Inflammatory macrophage treated with lipopolysaccharide for 4 hours (primary cell): ENCODE measurements at regions not wholly inside any gene's neighbourhood (a gene's known extent, or its start where the extent isn't known, plus 50 kb on each side); places are given as distances from the start of the nearest gene placed in this dataset.
"Not testable (repeated sequence)": the region's sequence is repeated elsewhere in the genome, so short reads cannot be mapped to it uniquely, and the experiment has no call there.

Experiments
- DNase-seq: peaks from one replicate; pipeline ENCODE4 v3.0.0-alpha.2; 2020

DNA sequence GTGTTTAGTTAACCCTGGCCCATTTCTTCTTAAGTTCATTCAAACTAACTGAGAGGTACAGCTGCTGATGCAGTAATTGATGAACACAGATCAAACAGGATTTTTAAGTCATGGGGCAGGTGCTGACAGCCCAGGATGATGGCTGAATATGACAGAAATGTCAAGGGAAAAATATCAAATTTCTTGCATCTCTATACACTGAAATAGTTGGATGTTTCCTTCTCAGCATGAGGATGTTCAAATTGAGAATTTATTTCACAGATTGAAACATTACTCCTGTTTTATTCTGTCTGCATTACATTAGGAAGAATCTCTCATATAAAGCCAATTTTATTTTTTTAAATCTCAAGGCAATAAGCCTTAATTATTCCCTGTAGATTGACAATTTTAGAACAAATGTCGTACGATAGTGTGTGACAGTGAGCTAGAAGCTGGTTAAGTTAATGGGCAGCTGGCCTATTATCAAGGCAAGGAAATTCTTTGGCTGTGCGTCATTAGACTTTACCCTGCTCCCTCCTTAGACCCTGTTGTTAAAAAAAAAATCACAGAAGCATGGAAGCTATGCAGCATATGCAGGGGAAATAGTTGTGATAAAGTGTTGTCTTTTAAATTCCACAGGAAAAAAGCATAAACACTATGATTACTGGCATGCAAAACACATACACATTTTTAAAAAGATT lies 183.8 kb upstream of the KCNMB2 start:
- no peak for DNase-seq

DNA sequence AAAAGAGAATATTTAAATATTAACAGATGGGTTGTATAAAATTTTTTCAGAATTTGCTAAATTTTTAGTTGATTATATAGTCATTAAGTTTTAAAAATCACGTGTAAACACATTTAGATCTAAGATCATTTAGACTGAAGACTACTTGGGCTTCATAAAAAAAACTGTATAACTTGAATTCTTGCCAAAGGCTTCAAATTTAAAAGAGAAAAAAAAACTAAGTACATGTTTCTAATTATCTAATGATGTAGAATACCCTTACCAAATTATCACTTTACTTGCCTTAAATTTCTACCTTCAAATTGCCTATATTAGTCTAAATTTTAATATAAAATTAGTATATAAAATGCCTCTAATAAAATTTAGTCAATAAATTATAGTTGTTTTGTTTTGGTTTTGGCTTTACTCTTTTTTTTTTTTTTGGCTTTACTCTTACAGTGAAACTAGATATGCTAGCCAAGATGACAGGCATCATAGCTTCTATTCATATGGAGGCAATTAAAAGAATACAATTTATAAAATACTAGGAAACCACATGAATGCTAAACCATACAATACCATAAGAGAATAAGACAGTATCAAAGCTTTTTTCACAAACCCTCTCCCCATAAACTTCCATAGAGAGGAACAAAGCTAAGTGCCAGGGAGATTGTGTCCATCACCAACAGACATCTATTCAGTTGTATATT lies 183.1 kb upstream of the KCNMB2 start:
- no peak for DNase-seq

DNA sequence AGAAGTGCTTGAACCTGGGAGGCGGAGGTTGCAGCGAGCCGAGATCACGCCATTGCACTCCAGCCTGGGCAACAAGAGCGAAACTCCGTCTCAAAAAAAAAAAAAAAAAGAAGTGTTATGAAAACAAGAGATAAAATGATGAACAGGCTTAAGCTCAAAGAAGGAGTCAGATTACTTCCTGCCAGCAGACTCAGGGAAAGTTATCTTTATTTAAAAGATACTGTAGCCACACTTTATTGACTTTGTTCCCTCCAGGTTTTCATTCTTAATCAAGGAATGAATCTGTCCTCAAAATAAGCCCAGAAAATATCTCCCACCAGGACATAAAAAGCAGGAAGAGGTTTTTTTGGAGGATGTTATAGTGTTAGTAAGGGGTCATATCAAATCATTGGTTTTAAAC lies 176.5 kb upstream of the KCNMB2 start:
- no peak for DNase-seq

DNA sequence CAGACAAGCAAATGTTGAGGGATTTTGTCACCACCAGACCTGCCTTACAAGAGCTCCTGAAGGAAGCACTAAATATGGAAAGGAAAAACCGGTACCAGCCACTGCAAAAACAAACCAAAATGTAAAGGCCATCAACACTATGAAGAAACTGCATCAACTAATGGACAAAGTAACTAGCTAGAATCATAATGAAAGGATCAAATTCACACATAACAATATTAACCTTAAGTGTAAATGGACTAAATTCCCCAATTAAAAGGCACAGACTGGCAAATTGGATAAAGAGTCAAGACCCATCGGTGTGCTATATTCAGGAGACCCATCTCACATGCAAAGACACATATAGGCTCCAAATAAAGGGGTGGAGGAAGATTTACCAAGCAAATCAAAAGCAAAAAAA lies 173.2 kb upstream of the KCNMB2 start:
- DNase-seq, result not testable (repeated sequence)

DNA sequence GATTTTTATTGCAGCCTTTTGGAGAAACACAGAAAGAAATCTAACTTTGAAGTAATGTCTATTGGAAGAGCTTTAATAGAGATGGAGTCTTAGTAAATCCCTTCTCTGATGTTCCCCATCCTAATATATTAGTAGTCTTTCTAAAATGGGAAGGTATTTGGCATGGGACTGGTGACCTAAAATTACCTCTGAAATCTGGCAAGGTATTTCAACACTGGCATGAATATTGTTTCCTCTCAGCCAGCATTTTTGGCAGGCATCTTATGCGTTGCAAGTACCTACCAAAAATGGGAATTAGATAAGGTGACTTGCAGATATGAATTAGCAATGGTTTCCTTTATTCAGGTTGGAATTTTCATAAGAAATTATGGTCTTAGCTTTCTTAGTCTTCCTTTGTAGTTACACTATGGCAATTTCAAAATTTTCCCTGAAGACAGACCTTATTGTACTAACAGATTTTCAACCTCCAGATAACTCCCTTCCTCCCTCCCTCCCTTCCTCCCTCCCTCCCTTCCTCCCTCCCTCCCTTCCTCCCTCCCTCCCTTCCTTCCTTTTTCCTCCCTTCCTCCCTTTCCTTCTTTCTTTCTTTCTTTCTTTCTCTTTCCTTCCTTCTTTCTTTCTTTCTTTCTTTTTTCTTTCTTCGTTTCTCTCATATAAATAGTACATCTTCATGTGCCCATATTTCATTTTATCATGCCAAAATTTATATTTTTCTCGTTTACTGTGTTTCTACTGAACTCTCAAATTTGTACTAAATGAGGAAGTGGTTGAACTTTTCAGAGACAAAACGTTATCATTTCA lies 168.2 kb upstream of the KCNMB2 start:
- DNase-seq, result no peak

DNA sequence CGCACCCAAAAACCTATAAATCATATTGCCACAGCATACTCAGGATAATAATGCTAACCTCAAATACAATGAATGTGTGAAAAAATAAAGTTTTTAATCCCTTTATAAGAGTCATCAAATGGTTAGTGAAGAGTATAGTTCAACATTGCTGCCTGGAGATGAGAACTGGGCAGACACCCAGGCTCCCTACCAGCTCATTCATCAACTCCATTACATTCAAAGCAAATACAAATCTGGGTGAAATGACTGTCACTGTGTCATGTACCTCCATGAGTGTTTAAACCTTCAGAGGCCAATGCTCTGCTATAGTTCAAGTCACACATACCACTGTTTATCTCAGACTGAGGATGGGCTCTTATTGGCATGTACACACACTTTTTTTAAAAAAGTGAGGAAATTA lies 167.2 kb upstream of the KCNMB2 start:
- DNase-seq, result no peak

DNA sequence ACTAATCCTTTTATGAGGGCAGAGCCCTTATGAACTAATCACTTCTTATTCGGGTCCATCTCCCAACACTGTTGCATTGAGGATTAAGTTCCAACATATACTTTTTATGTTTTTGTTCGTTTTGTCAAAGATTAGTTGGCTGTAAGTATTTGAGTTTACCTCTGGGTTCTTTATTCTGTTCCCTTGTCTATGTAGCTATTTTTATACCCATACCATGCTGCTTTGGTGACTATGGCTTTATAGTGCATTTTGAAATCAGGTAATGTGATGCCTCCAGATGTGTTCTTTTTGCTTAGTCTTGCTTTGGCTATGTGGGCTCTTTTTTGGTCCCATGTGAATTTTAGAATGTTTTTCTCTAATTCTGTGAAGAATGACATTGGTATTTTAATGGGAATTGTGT lies 166.4 kb upstream of the KCNMB2 start:
- DNase-seq, result no peak

DNA sequence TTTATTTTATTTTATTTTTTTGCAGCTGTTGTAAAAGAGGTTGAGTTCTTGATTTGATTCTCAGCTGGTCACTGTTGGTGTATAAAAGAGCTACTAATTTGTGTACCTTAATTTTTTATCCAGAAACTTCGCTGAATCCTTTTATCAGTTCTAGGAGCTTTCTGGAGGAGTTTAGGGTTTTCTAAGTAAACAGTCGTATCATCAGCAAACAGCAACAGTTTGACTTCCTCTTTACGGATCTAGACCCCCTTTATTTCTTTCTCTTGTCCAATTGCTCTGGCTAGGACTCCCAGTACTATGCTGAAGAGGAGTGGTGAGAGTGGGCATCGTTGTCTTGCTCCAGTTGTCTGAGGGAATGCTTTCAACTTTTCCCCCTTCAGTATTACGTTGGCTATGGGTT lies 165.8 kb upstream of the KCNMB2 start:
- DNase-seq, result no peak

DNA sequence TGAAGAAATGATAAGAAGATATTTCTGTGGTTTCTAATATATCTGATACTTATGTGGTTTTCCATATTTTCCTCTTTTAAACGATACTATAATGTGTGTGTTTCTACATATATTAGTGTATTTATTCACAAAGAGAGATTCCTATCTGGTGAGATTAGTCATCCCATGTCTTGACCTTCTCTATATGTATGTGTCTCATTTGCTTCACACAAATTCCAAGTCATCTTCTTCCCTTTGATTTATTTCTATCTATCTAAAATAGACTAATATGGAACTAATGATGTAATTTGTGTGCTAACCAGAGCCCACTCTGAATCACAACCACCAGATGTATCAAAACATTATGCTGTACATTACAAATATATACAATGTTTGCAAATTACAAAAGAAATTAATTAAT lies 154.7 kb upstream of the KCNMB2 start:
- no peak for DNase-seq

DNA sequence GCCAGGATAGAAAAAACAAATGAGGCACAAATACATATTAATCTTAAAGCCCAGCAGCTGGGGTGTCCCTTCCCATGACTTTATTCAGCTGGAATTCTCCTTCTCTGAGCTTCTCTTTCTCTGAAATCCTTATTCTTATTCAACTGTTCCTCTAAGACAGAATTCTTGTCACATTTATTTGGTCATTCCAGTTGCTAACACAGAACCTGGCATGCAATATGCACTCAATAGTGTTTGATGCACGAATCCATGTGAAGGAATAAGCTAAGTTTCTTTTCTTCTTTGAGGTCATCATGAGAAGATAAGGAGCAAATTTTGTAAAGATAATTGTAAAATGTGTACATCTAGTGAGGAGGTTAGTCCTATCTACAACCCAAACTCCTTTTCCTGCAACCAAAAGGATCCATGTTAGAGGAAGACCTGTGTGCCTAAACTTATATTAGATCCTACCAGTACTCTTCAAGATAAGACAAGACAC lies 154.2 kb upstream of the KCNMB2 start:
- DNase-seq, result no peak

DNA sequence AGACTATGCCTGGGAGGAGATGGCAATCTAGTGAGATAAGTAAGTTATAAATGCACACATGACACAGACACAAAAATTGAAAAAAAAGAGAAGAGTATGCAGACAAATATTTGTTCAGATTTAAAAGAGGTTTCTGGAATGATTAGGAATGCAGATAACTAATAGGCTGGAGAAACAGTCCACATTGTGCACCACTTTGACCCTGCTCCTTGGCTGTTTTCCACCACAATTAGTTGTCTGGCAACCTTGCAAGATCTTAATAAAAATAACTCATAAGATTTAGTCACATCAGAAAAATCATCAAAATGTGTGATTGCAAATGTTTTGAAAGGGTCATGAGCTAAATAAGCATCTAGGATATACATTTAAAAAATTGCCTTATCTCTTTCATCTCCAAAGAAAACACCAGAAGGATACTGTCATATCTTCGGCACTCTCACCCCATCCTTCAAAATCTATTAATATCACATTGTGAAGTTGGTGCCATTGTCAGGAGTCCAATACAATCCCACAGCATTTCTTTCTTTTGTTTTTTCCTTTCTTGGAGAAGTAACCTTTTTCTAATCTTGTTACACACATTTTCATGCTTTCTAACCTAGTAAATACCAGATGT lies 153.7 kb upstream of the KCNMB2 start:
- no peak for DNase-seq

DNA sequence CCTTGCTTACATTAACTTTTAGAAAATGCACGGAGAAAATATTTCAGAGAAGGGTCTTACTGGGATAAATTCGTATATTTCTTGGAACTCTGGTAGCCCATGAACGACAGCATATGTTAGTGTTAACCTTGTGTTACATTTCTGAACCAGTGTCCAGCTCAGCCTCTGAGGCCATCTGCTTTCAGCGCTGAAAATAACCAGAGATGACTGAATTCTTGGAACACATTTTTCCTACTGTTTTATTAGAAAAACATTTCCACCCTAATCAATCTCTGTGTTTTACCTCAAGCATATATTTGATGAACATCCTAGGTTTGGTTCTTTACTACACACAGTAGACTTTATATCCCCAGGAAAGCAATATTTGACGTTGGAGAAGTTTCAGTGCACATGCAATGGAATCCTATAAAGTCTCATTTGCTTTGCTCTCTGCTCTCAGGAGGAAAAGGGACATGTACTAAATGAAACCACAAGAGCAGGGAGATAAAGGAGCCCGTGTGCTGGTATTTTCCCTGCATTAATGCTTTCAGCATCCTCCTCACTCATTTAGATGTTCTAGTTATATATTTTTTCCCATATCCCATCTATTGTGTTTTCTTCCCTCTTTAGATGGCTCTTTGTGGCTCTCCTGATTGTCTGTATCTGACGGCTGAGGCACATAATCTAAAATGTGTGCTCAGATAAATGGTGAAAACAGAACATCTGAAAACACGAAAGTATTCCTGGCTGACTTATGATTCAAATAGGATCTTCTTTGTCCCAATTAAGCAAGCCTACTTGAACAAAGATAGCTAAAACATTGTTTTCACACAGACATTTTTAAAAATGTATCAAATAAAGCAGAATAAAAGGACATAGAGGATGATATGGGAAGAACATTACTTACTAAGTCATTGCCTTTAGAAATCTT lies 151.7 kb upstream of the KCNMB2 start:
- DNase-seq, result no peak

DNA sequence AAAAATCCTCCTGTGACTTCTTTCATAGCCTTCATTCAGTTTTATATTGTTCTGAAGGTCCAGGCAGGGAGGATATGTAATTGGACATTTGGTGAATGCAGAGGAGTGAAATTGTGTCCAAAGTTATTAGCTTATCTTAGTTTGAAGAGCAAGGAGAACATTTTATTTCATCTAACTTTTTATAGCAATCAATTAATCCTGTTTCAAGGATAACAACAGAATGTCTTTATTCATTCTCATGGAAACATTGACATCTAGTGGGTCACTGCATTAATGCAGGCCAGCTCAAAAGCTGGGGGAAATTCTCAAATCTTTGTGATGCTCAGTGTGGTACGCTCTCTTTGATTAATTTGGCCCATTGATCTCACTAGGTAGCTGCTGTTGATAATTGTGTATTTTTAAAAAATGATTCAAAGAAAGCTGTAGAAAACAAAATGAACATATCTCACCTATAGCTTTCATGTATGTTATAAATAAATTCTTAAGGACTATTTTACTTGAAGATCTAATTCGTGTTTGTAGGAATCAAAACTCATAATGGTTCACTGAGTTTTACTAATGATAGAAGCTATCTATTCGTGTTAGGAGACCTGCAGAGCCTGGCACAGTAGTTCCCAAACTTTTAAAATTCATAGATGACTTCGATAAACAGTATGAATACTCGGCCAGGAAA lies 150.8 kb upstream of the KCNMB2 start:
- peak; percentile 29 for DNase-seq

DNA sequence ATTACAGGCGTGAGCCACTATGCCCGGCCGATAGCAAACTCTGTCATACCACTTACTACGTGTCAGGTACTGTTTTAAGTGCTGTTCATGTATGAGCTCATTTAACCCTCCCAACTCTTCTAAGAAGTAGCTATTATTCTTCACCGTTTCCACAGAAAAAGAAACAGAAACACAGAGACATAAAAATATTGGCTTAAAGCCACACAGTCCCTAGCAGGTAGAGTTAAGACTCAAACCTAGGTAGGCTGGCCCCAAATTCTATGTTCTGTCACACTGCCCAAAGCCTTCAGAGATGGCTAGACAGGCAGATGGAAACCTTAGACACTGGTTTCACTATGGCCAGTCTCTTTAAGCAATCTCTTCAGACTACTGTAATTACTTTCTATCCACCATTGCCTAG lies 149.8 kb upstream of the KCNMB2 start:
- DNase-seq, result no peak

DNA sequence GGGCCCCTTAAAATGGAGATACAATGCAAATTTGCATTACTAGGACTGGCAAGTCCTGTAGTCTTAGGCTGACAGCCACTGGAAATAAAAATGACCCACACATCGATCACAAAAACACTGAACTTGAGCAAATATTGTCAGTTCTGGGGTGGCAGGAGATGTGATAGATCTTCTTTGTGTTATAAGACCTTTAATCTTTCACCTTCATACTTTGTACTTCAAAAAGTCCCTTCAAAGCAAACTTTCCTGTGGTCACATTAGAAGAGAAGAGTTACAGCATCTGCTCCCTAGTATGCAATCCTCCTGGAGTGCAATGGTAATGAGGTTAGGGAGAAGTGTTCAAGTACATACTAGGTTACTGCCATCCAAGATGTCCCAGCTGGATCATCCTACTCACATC lies 149.4 kb upstream of the KCNMB2 start:
- no peak for DNase-seq

DNA sequence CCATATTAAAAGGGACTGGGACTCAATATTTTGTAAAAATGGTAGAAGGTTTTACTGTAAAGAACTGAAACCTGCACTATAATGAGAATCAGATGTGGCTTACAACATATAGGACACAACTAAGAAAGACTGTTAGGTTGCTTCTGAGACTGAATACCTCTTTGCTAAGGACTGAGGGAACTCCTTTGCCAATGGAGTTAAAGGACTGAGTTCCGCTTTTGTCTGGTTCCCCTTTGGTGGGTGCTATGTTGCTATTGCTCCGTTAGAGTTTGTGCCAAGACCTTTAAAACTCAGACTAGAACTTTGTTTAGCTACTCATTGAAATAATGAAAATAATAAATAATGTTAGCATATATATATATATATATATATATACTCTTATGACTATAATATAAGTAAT lies 147.8 kb upstream of the KCNMB2 start:
- peak; percentile 7 for DNase-seq

DNA sequence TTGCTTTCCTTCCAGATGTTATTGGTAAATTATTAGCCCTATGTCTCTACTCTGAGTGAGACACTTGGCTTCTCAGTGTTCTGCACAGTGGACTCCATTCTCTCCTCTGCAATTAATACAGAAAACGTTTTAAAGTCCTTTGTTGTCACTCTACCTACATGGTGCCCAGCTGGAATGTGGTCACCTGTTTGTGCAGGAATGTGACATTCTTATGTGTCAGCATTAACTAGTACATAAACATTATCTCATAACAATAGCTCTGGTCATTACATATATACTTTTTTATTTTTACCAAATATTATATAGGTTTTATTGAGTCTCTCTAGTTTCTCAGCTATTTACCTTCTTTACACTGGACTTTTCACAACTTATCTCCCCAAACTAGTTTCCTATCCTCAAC lies 147.0 kb upstream of the KCNMB2 start:
- no peak for DNase-seq

DNA sequence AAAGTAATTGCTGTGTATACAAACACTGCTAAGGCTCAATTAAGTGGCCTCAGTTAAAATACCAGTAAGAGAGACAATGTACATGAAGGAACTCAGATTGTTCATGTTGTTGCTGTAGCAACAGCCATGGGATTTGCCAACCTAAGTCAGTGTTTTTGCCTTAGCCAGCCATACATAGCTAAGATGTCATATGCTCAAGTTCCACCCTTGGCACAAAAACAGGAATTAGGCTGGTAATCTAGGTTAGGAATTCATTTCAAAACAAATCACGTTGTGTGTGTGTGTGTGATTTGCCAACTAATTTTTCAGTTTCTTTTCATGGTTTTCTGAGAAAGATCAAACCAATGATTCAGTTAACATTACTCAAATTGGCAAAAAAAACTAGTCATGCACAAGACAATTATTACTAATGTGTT lies 143.7 kb upstream of the KCNMB2 start:
- DNase-seq, result peak; percentile 83

DNA sequence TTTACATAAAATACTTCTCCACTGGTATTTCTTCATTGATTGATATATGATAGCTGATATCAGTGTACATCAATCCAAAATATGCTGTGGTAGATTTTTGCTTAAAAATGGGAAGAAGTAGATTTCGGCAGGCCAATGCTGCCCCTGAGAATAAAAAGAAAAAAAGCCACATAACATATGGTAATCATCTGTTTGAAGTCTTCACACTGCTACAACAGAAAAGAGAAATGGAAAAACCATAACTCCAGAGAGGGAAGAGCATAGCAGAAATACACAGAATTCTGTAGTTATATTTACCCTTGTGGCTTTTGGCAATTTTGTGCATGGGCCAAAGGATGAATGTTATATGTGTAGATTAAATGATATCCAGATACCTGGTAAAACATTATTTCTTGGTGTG lies 143.1 kb upstream of the KCNMB2 start:
- no peak for DNase-seq

DNA sequence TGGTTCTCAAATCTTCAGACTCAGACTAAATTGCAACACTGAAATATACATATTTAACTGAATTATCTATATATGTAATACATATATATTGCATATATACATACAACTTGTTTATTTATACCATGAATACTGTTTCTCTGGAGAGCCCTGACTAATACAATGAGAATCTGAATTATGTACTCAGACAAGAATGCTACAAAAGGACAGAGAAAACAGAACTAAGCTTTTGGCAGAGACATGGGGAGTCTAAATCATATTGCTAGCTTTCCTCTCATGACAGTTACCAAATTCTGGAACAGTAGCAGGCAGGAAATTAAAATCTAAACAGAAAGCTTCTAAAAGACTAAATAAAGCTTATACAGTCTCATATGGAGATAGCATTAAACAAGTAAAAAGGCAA lies 142.4 kb upstream of the KCNMB2 start:
- no peak for DNase-seq

DNA sequence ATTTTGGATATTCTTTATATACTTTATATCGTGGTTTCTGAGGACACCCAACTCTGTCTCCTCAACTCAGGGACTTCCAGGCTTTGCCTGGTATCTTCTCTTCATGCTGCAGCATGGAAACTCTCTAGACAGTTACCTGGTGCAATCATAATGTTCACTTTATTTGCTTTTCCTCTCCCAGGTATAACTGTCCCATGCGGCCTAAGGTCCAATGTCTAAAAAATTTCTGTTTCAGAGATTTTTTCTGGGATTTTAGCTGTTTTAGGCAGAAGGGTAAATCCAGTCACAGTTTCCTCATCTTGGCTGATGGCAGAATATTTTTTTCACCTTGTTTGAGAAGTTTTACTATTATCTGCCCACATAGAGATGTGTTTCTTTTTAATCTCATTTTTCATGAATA lies 139.9 kb upstream of the KCNMB2 start:
- DNase-seq, result no peak

DNA sequence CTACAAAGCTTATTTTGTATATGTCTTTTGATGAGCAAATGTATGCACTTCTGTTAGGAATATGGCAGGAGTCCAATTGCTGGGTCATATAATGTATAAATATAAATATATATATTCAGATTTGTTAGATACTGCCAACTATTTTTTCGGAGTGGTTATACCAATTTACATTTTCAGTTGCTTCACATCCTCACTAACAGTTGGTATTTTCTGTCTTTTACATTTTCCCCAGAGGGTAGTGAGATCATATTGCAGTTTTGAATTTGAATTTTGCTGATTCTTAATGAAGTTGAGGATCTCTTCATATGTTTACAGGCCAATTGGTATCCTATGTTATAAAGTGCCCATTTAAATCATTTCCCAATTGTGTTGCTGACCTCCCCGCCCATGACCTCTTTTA lies 139.0 kb upstream of the KCNMB2 start:
- DNase-seq, result no peak
